Keratinocyte (primary cell): ENCODE measurements at regions not wholly inside any gene's neighbourhood (a gene's known extent, or its start where the extent isn't known, plus 50 kb on each side); places are given as distances from the start of the nearest gene placed in this dataset.

Experiments used
- DNase-seq: peaks from one replicate; pipeline ENCODE4 v3.0.0-alpha.2; 2011; ENCODE audit warnings: low read depth, missing footprints, low spot score
- FAIRE-seq: peaks from 2 replicates; lab custom pipeline; 2011; peaks lifted over from hg19 to GRCh38; lab: Jason Lieb, UNC
- H2AFZ ChIP-seq: 2 replicates; pipeline ENCODE4 v1.6.0; 2012; ENCODE audit warnings: low read length, control low read depth, inconsistent platforms; ENCODE audit not compliant: control insufficient read depth
- H3K27ac ChIP-seq: 2 replicates; pipeline ENCODE4 v1.5.1; 2011; ENCODE audit warnings: low read length; ENCODE audit not compliant: control insufficient read depth, insufficient read depth
- H3K27me3 ChIP-seq: 3 replicates; pipeline ENCODE4 v1.6.0; 2011; ENCODE audit warnings: low read length; ENCODE audit not compliant: control insufficient read depth, insufficient read depth; ENCODE audit errors: extremely low read depth
- H3K36me3 ChIP-seq, 2 experiments: 2 replicates in 1 of 2; 3 replicates in 1 of 2; pipeline ENCODE4 v1.5.1; 2011; ENCODE audit warnings: low read length in 2 of 2, mild to moderate bottlenecking in 1 of 2; ENCODE audit not compliant: control insufficient read depth in 2 of 2, insufficient read depth in 2 of 2; ENCODE audit errors: extremely low read depth in 1 of 2
- H3K4me1 ChIP-seq: 3 replicates; pipeline ENCODE4 v1.5.1; 2011; ENCODE audit warnings: low read length; ENCODE audit not compliant: control insufficient read depth, insufficient read depth; ENCODE audit errors: extremely low read depth
- H3K4me2 ChIP-seq: 3 replicates; pipeline ENCODE4 v1.6.0; 2011; ENCODE audit warnings: low read depth, low read length; ENCODE audit not compliant: control insufficient read depth, insufficient read depth; ENCODE audit errors: extremely low read depth
- H3K4me3 ChIP-seq, 3 experiments: fragments of 200-600 bp in 1 of 3; sonication (generic) in 1 of 3; 2 replicates in 2 of 3; 3 replicates in 1 of 3; pipeline ENCODE4 v1.5.1; 2011 to 2016; ENCODE audit warnings: low read length in 3 of 3, mild to moderate bottlenecking in 3 of 3, control low read depth in 2 of 3, inconsistent platforms in 1 of 3, low read depth in 1 of 3, mixed read lengths in 1 of 3, mixed run types in 1 of 3, moderate library complexity in 1 of 3; ENCODE audit not compliant: control insufficient read depth in 2 of 3, insufficient read depth in 2 of 3; ENCODE audit errors: extremely low read depth in 1 of 3
- H3K79me2 ChIP-seq: 2 replicates; pipeline ENCODE4 v1.6.0; 2012; ENCODE audit warnings: low read length; ENCODE audit not compliant: control insufficient read depth, insufficient read depth
- H3K9ac ChIP-seq: 3 replicates; pipeline ENCODE4 v1.6.0; 2011; ENCODE audit warnings: low read length; ENCODE audit not compliant: control insufficient read depth, insufficient read depth; ENCODE audit errors: extremely low read depth
- H3K9me1 ChIP-seq: 3 replicates; pipeline ENCODE4 v1.6.0; 2011; ENCODE audit warnings: low read length; ENCODE audit not compliant: control insufficient read depth, insufficient read depth; ENCODE audit errors: extremely low read depth
- H3K9me3 ChIP-seq: 2 replicates; pipeline ENCODE4 v1.5.1; 2012; ENCODE audit warnings: low read depth, low read length; ENCODE audit not compliant: control insufficient read depth
- H4K20me1 ChIP-seq: 3 replicates; pipeline ENCODE4 v1.6.0; 2011; ENCODE audit warnings: low read length; ENCODE audit not compliant: control insufficient read depth, insufficient read depth; ENCODE audit errors: extremely low read depth
- EZH2 ChIP-seq: IDR thresholded peaks from one replicate; pipeline ENCODE4 v1.6.1; 2012; ENCODE audit warnings: inconsistent platforms, mild to moderate bottlenecking, low read length, moderate library complexity
- dilution Hi-C: fragments of 300-500 bp; cut with MboI; formaldehyde crosslinking; loops from one replicate; pipeline ENCODE4 v1.7.0; 2020; ENCODE audit warnings: low sequenced_read_pairs; ENCODE audit not compliant: extremely low pct_ligation_motif_present
- TF ChIP-seq, protein P1 (sequence below), 3 experiments: IDR thresholded peaks in 1 of 3; conservative IDR thresholded peaks in 1 of 3; optimal IDR thresholded peaks in 1 of 3; 2 replicates in 2 of 3; 3 replicates in 1 of 3; pipeline versions ENCODE3 to v1.5.1; 2011; ENCODE audit warnings: low read length in 3 of 3, mild to moderate bottlenecking in 3 of 3, moderate library complexity in 2 of 3, control low read depth in 1 of 3, inconsistent platforms in 1 of 3; ENCODE audit not compliant: insufficient read depth in 2 of 3; ENCODE audit errors: extremely low read depth in 1 of 3

DNA sequence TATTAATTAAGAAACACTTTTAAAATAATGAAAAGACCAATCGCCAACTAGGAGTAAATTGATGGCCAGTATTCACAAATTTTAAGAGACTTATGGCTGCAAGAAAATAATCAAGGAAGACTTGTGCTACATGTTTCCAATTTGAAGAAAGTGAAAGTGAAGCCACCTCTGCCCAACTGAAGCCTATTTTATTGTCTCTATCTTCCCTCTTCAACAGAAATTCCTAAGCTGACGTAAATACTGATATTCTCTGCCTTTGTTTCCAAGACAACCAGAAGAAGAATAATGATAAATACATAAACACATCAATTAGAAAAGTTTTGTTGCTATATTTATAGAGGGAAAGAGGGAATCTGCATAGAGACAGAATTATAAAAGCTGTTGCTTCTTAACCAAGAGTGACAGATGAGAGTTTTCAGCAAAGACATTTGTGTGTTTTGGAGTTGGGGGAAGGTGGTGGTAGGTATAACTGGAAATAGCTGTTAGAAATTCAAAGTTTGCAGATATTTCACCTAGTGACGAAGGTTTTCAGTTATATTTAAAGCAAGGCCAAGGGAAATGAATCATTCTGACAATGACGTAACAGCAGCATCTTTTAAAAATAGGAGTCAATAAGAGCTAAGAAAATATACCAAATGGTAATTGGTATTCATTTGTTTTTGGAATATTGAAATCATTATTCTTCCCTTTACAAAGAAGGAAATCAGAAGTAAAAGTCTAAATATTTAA is 576.6 kb upstream of the SORCS1 start:
- Histone ChIP-seq H3K79me2 (no peaks in the 10 kb centered on the region), H3K36me3 (no peaks in the 10 kb centered on the region), H3K4me1 (no peaks in the 10 kb centered on the region), H3K4me2 (no peak overlapping the region), H2AFZ (no peak overlapping the region), H3K4me3 (no peak overlapping the region), H3K9ac (no peak overlapping the region), H3K27me3 (no peaks in the 10 kb centered on the region), H3K9me1 (no peaks in the 10 kb centered on the region), H3K9me3 (no peaks in the 10 kb centered on the region), H4K20me1 (no peaks in the 10 kb centered on the region), H3K27ac (no peak overlapping the region)
- FAIRE-seq (no peak), DNase-seq (no peak)
- TF ChIP-seq, protein P1, sequence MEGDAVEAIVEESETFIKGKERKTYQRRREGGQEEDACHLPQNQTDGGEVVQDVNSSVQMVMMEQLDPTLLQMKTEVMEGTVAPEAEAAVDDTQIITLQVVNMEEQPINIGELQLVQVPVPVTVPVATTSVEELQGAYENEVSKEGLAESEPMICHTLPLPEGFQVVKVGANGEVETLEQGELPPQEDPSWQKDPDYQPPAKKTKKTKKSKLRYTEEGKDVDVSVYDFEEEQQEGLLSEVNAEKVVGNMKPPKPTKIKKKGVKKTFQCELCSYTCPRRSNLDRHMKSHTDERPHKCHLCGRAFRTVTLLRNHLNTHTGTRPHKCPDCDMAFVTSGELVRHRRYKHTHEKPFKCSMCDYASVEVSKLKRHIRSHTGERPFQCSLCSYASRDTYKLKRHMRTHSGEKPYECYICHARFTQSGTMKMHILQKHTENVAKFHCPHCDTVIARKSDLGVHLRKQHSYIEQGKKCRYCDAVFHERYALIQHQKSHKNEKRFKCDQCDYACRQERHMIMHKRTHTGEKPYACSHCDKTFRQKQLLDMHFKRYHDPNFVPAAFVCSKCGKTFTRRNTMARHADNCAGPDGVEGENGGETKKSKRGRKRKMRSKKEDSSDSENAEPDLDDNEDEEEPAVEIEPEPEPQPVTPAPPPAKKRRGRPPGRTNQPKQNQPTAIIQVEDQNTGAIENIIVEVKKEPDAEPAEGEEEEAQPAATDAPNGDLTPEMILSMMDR (optimal IDR thresholded peaks at IDR 0.05 in 1 of 3, IDR thresholded peaks at IDR 0.05 in 1 of 3, conservative IDR thresholded peaks at IDR 0.05 in 1 of 3; ENCODE audit: extremely low read depth in 1 of 3, insufficient read depth in 2 of 3, low read length in 3 of 3): no peak
- TF ChIP-seq EZH2: no peak
- dilution Hi-C loops: no loop called here

DNA sequence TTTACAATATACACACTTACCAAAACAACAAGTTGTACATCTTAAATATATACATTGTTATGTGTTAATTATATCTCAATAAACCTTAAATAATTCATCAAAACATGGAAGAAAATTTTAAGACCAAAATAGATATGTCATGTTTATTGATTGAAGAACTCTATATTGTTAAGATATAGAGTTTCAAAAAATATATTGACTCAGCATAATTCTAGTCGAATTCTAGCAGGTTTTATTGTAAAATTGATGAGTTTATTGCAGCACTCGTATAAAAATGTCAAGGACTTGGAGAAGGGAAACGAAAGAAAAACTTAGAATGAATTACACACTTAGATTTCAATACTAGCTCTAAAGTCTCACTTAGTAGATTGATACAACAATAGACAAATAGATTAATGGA is 575.4 kb upstream of the SORCS1 start:
- dilution Hi-C loops: no loop called here
- H3K9ac ChIP-seq: no peak overlapping the region
- H3K27me3 ChIP-seq: no peaks in the 10 kb centered on the region
- H2AFZ ChIP-seq: no peak overlapping the region
- H3K4me3 ChIP-seq: no peak overlapping the region
- no peak for TF ChIP-seq EZH2
- TF ChIP-seq, protein P1 (optimal IDR thresholded peaks at IDR 0.05 in 1 of 3, IDR thresholded peaks at IDR 0.05 in 1 of 3, conservative IDR thresholded peaks at IDR 0.05 in 1 of 3; ENCODE audit: extremely low read depth in 1 of 3, insufficient read depth in 2 of 3, low read length in 3 of 3): no peak
- no peaks in the 10 kb centered on the region for H3K36me3 ChIP-seq
- H3K9me3 ChIP-seq: no peaks in the 10 kb centered on the region
- H3K79me2 ChIP-seq: no peaks in the 10 kb centered on the region
- FAIRE-seq (no peak), DNase-seq (no peak)
- H3K9me1 ChIP-seq: no peaks in the 10 kb centered on the region
- no peaks in the 10 kb centered on the region for H3K4me1 ChIP-seq
- H3K4me2 ChIP-seq: no peak overlapping the region
- no peaks in the 10 kb centered on the region for H4K20me1 ChIP-seq
- H3K27ac ChIP-seq: no peak overlapping the region
